GM18507 (cell line): ENCODE measurements at regions not wholly inside any gene's neighbourhood (a gene's known extent, or its start where the extent isn't known, plus 50 kb on each side); places are given as distances from the start of the nearest gene placed in this dataset.

Experiments used
- DNase-seq: peaks from one replicate; pipeline ENCODE4 v3.0.0; 2011; ENCODE audit warnings: low read depth; ENCODE audit not compliant: insufficient read length; ENCODE audit errors: extremely low spot score
- FAIRE-seq: peaks from 2 replicates; lab custom pipeline; 2011; peaks lifted over from hg19 to GRCh38; lab: Jason Lieb, UNC

- no peak for FAIRE-seq
- no peak for DNase-seq
Measured at GRCh38 chr13:64855506-64855905, 2374.6 kb downstream of the PCDH9 start.

GRCh38 chr13:64850017-64850416, 2380.1 kb downstream of the PCDH9 start:
- DNase-seq = no peak
- no peak for FAIRE-seq

GRCh38 chr13:64849196-64849595, 2380.9 kb downstream of the PCDH9 start:
- no peak for FAIRE-seq
- no peak for DNase-seq

- DNase-seq (no peak), FAIRE-seq (no peak)
Measured at GRCh38 chr13:64847767-64848166, 2382.4 kb downstream of the PCDH9 start.

GRCh38 chr13:64845110-64845509, 2385.0 kb downstream of the PCDH9 start:
- no peak for FAIRE-seq
- DNase-seq = no peak

DNA sequence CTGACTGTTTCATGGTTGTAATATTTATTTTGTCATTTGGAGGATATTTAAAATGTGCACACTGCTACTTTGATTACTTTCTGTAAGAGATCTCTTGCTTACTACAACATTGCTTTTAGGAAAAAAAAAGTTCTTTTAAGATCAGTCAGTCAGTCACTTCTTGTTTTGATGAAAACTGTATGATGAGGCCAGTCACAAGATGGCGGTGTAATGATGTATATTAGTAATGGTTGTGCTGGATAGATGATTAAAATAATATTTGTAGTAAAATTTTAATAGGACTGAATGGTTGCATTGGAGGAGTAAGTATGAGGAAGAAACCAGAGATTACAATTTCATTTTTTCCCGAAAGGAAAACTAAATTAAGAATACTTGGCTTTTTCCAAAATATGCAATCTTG, 2411.1 kb downstream of the PCDH9 start:
- DNase-seq (no peak), FAIRE-seq (no peak)

DNA sequence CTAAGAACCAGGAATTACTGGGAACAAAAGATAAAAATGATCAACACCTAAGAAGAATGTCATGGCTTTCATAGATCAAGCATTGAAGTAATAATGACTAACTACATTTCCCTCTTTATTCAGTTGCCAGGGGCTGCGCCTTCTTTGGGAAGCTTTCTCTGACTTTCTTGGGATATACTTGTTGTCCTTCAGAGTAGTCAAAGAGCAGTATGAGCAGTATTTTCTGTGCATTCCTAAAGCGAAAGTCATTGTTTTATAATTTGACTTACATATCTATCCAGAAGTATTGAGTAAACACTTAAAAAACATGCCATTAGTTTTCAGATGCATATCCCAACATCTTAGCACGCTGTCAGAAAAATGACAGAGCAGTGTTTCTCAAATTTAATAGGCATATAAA, 2412.4 kb downstream of the PCDH9 start:
- FAIRE-seq = no peak
- DNase-seq = no peak

GRCh38 chr13:64810750-64811149, 2419.4 kb downstream of the PCDH9 start:
- no peak for DNase-seq
- no peak for FAIRE-seq

DNA sequence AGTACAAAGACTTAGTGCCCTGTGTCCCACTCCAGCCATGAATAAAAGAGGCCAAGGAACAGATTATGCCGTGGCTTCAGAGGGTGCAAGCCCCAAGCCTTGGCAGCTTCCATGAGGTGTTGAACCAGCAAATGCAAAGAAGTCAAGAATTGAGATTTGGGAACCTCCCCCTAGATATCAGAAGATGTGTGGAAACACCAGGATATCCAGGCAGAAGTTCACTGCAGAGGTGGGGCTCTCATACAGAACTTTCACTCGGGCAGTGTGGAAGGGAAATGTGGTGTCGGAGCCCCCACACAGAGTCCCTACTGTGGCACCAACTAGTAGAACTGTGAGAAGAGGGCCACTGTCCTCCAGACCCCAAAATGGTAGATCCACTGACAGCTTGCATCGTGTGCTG, 2421.4 kb downstream of the PCDH9 start:
- DNase-seq = no peak

DNA sequence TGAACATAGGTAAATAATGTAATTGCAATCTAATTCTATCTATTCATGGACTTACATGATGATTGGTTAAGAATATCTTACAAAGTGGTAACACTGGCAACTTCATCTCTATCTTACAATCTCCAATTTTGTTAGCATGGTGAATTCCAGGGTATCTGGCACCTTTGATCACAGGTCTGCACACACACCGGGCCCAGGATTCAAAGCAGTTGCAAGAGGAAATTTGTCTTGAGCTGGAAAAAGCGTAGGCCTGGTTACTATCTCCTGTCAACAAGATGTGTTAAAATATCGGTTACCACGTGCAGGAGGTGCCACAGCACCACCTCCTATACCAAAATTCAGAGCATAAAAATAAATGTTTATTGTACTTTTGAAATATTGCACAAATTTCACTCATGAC, 2428.4 kb downstream of the PCDH9 start:
- no peak for FAIRE-seq
- DNase-seq = no peak

More for the DNA sequence above, 2421.4 kb downstream of the PCDH9 start:
- no peak for FAIRE-seq

- no peak for FAIRE-seq
Measured at GRCh38 chr13:64798422-64798821, 2431.7 kb downstream of the PCDH9 start.

GRCh38 chr13:64793592-64793991, 2436.5 kb downstream of the PCDH9 start:
- DNase-seq = no peak
- FAIRE-seq = no peak

More at GRCh38 chr13:64798422-64798821, 2431.7 kb downstream of the PCDH9 start:
- no peak for DNase-seq

- no peak for DNase-seq
- no peak for FAIRE-seq
Measured at GRCh38 chr13:64793131-64793530, 2437.0 kb downstream of the PCDH9 start.

DNA sequence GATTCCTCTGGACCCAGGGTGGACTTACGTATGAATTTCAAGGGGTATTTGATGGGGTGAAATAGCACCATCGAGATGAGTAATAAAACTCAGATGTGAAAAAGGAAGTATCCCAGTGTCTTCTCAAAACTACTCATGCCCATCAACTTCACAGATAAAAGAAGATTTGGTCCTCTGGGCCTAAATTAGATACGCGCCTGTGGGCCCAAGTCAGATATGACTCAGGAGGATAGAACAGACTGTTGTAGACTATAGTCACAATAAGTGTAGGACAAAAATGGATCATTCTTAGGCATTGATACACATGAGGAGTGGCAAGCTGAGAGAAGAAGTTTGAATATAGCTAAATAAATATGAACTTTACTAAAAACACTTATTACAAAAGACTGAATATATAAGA, 2438.8 kb downstream of the PCDH9 start:
- DNase-seq = no peak
- FAIRE-seq = no peak

DNA sequence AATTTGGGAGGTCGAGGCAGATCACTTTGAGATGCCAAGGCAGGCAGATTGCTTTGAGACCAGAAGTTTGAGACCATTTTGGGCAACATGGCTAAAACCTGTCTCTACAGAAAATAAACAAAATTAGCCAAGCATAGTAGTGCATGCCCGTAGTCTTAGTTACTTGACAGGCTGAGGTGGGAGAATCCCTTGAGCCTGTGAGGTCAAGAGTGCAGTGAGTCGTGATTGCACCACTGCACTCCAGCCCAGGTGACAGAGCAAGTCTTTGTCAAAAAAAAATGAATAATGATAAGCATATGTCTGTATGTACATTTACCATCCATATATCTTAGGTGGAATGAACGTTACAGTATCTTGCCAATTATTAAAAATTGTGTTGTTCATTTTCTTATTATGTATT, 2447.7 kb downstream of the PCDH9 start:
- FAIRE-seq (no peak), DNase-seq (no peak)

GRCh38 chr13:64778002-64778401, 2452.1 kb downstream of the PCDH9 start:
- DNase-seq = no peak
- FAIRE-seq = no peak

DNA sequence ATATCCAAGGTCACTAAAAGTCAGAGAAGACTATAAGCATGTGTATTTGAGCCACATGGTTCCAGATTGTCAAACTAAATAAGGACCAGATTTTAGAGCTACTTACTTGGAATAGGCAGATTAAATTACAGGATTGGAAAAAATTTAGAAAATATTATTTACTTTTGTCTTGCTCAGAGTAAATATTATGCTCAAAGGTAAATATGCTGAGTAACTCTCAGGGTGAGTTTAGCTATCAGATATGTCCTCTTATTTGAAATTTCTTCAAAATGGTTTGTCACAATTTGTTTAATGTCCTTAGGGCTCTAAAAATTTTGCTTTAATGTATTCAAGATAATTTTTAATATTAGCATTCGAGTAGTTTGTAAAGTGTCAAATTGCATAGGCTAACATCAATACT, 2455.2 kb downstream of the PCDH9 start:
- DNase-seq (no peak), FAIRE-seq (no peak)

- FAIRE-seq = no peak
- DNase-seq = no peak
Measured at GRCh38 chr13:64770743-64771142, 2459.4 kb downstream of the PCDH9 start.

DNA sequence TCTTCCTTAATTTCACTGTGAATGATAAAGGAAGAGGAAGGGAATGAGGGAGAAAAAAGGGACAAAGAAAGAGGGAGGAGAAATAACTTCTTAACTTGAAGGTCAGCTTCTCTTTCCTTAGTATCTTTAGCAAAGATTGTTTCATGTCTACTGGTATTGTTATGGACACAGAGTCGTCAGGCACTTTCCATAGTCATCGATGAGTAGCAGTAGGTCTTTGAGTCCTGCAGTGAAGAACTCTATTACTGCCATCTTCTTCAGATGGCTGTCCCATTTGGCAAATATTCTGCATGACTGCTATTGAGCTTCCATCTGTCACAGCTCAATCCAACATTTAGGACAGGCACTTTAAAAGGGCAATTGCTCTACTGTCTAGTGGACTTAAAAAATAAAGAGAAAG, 2463.1 kb downstream of the PCDH9 start:
- no peak for DNase-seq
- no peak for FAIRE-seq

GRCh38 chr13:64765636-64766035, 2464.5 kb downstream of the PCDH9 start:
- FAIRE-seq = no peak
- DNase-seq = no peak

DNA sequence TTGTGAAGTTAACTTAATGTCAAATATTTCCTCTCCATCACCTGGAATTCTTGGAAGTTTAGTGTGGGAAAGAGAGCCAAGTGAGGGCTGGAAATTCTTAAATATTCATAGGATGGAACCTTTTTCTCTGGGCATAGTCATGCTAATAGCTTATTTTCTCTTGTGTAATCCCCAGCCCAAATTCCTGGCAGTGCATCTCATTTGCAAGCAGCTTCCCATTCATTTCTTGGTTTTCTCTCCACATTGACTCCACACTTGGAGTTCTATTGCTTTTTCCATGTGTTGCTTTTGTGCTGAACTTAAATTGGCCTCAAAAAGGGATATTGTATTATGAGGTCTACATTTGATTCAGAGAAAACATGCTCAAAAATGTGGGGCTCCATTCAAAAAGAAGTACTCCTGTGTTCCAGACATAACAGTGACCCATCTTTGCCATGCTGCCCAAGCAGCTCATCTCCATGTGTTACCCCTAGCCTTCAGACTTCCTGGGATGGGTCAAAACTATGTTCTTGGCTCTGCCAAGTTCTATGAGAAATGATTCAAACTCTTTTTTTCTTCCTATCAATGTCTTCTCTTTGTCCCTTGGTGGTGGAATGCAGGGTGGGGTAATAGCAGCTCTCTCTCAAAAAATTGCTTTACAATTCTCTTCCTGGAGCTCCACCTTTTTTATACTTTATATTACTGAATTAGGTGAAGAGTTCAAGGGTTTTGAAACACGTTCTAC, 2471.5 kb downstream of the PCDH9 start:
- FAIRE-seq (no peak), DNase-seq (no peak)

DNA sequence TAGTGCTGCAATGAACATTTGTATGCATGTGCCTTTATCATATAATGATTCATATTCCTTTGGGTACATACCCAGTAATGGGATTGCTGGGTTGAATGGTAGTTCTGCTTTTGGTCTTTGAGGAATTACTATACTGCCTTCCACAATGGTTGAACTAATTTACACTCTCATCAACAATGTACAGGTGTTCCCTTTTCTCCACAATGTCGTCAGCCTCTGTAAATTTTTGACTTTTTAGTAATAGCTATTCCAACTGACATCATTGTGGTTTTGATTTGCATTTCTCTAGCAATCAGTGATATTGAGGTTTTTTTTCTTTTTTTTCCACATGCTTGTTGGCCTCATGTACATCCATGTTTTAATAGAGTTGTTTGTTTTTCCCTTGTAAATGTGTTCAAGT, 2473.5 kb downstream of the PCDH9 start:
- DNase-seq (no peak), FAIRE-seq (no peak)
